PC-9 (cell line): ENCODE measurements at regions not wholly inside any gene's neighbourhood (a gene's known extent, or its start where the extent isn't known, plus 50 kb on each side); places are given as distances from the start of the nearest gene placed in this dataset.

Source experiments
- CTCF ChIP-seq: fragments of 200-600 bp; sonication (generic); conservative IDR thresholded peaks from 2 replicates; pipeline ENCODE4 v1.6.1; 2017; ENCODE audit warnings: mixed run types, antibody characterized with exemption, mild to moderate bottlenecking, moderate library complexity
- EZH2 ChIP-seq: fragments of 200-600 bp; sonication (generic); IDR thresholded peaks from 2 replicates; pipeline ENCODE4 v1.8.0; 2017; ENCODE audit warnings: antibody characterized with exemption, low read depth

GRCh38 chr9:17052626-17053025 lies 82.2 kb upstream of the CNTLN start:
- no peak for TF ChIP-seq CTCF
- TF ChIP-seq EZH2 = no peak
